HG03354 (cell line): ENCODE measurements at regions not wholly inside any gene's neighbourhood (a gene's known extent, or its start where the extent isn't known, plus 50 kb on each side); places are given as distances from the start of the nearest gene placed in this dataset.

ENCODE experiments used
- ATAC-seq: cut with Tn5 transposase; IDR thresholded peaks from one replicate; pipeline ENCODE4 v1.9.1; 2021; ENCODE audit warnings: mild to moderate bottlenecking; ENCODE audit not compliant: unreplicated experiment, poor library complexity, severe bottlenecking

DNA sequence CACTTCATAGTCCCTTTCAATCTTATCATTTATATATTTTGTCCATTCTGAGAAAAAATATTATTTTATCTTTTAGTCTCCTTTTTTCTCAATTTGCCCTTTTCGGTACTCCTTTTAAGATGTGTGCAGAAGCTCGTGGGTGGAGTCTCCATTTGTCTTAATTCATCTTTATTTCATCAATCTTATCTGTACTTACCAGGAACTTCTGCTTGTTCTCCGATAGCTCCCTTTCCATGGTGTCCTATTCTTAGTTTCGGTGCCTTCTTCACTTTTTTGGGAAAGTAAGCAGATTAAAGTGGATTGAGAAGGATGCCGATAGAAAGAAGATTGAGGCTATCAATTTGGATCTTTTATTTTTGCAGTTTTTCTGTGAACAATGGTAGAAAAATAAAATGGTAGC lies 183.4 kb upstream of the PLEKHA5 start:
- ATAC-seq, result no peak

- no peak for ATAC-seq
Observed at GRCh38 chr12:18951218-18951617, 178.3 kb upstream of the PLEKHA5 start.

DNA sequence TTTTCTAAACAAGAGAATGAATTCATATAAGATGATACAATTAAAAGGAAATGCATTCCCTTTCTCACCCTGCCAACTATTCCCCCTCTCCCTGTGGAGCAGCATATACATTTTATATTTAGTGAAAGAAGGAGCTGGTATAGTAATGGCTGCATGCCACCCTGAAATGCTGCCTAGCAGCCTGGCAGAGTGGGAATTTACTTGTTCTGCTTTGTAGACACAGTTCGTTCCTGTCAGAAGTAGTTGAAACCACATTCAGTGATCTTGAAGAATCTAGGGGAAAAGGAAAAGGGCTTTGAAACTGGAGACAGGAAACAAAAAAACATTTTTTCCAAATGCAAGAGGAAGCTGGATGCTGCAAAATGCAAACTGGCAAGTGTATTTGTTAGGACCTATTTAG lies 176.0 kb upstream of the PLEKHA5 start:
- ATAC-seq, result no peak

DNA sequence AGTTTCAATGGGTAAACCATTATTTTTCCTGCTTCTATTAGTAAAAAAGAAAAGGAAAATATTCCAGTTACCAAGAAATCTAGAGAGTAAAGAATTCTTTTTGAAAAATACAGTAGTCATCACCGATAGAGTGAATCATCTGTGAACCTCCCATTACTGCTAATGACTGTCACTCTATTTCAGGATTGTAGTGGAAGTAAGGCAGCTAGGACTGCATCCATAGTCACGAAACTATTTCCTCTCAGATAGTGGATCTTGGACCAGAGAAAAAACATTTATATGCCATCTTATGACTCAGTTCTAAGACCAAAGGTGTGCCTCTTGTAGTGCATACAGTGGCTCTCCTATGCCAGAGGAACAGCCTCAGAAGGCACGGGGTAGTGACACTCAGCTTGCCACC lies 173.9 kb upstream of the PLEKHA5 start:
- no peak for ATAC-seq

DNA sequence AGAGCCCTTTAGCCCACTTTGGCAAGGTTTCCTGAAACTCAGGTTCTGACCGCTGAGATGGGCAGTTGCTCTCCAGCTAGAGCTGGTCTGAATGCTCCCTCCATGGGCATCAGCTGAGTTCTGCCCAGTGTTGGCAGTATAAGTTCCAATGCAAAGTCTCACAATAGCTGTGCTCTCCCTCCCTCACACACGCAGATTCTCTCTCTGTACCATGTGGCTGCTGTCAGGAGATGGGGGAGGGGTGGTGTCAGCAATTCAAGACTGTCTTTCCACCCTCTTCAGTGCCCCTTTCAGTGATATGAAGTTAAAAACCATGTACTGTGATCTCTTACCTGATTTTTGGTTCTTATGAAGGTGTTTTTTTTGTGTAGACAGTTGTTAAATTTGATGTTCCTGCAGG lies 164.3 kb upstream of the PLEKHA5 start:
- ATAC-seq, result no peak

- ATAC-seq, result no peak
Observed at GRCh38 chr12:18966954-18967353, 162.6 kb upstream of the PLEKHA5 start.

GRCh38 chr12:18967814-18968213 lies 161.7 kb upstream of the PLEKHA5 start:
- ATAC-seq, result no peak

GRCh38 chr12:18969512-18969911 lies 160.0 kb upstream of the PLEKHA5 start:
- no peak for ATAC-seq

GRCh38 chr12:18970603-18971002 lies 158.9 kb upstream of the PLEKHA5 start:
- ATAC-seq, result no peak

DNA sequence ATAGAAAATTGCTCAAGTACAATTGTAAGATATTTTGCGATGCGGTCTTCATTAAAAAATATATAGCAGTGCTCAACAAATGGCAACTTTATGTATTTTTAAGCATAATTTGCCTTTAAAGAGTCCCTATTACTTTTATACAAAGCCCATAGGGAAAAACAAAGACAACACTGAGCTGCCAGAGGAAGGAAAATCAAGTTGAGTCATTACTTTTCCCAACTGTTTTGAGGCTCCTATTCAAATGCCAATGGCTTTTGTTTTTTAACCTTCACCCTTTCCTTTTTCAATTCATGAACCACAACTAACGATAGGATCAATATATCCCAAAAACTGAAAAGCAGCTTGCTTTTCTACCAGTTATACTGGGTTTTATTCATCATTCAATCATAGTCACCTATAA lies 157.6 kb upstream of the PLEKHA5 start:
- no peak for ATAC-seq

DNA sequence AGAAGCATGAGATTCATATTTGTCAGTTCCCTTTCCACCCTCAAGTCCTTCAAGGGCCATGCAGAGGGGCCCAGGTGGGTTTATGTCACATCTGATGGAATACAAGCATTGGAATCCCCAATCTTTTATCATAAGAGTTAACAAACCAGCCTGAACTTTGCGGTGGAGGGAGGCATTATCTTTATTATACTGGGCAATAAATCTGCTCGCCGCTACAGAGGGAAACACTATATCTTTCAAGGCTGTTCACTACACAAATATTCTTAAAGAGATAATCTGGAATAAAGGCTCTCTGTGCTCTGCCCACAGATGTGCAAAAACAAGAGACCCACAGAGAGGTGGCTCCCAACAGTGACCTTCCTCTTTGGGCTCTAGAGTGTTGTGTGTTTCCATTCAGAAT lies 153.6 kb upstream of the PLEKHA5 start:
- no peak for ATAC-seq

GRCh38 chr12:18979401-18980126 lies 150.0 kb upstream of the PLEKHA5 start:
- ATAC-seq, result no peak

- peak; percentile 58 for ATAC-seq
Observed at GRCh38 chr12:18981732-18982131, 147.8 kb upstream of the PLEKHA5 start.

- ATAC-seq, result peak; percentile 75
Observed at GRCh38 chr12:18982226-18982949, 147.1 kb upstream of the PLEKHA5 start.

GRCh38 chr12:18983854-18984253 lies 145.7 kb upstream of the PLEKHA5 start:
- no peak for ATAC-seq

- ATAC-seq, result no peak
Observed at GRCh38 chr12:18990856-18991255, 138.7 kb upstream of the PLEKHA5 start.

GRCh38 chr12:18992336-18992735 lies 137.2 kb upstream of the PLEKHA5 start:
- ATAC-seq, result no peak

DNA sequence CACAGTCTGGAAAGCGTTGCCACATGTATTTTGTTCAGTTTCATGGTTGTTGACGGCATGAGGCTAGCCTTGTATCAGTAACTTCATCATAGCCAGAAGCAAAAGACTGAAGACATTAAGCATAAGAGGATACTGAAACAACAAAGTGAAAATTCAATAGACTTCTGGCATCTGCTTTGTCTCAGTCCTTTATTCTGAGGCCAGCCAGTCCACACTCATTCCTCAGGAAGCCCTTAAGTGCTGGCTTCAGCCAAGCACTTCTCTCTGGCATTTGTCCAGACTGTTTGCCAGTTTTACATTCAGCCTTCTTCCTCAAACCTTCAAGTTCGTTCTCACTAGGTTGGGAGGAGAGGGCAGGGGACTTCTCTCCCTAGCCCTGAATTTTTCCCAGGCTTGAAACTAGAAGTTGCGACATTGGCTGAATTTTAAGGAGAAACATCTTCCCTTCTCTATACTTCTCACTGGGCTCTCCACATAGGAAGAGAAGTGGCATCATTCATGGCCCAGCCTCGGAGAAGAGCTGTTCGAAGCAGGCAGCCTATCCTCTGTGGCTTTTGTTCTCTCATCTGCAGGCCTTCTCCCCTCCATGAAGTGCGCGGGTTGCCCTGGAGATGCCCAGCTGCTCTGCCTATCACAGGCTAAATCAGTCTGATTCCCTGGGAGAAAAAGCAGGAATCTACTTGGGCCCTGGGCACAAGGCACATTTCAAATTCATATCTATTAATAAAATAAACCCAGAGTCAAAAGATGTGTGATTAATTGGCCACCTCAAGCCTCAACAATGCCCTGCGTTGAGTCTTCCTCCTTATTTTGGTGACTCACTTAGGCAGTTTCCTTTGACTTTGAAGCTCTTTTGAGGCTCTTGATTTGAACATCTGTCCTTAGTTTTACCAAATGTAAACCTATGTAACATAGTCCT lies 130.9 kb upstream of the PLEKHA5 start:
- ATAC-seq, result no peak

DNA sequence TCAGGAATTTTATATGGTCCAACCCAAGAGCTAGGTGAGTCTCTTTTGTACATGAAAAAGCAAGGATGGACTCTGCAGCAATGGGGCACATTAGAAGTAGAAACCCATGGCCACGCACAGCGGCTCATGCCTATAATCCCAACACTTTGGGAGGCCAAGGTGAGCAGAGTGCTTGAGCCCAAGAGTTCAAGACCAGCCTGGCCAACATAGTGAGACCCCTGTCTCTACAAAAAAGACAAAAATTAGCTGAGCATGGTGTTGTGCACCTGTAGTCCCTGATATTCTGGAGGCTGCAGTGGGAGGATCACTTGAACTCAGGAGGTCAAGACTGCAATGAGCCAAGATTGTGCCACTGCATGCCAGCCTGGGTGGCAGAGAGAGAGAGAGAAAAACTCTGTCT lies 128.7 kb upstream of the PLEKHA5 start:
- ATAC-seq, result no peak

- ATAC-seq, result no peak
Observed at GRCh38 chr12:19002216-19002615, 127.3 kb upstream of the PLEKHA5 start.
